H1 (cell line): ENCODE measurements at regions not wholly inside any gene's neighbourhood (a gene's known extent, or its start where the extent isn't known, plus 50 kb on each side); places are given as distances from the start of the nearest gene placed in this dataset.

Experiments used
- BRCA1 ChIP-seq: IDR thresholded peaks from 2 replicates; pipeline ENCODE4 v1.6.1; 2012; ENCODE audit warnings: low read depth, low read length, improper control_type of control experiment
- EP300 ChIP-seq, 2 experiments: IDR thresholded peaks; 1 replicate in 1 of 2; 2 replicates in 1 of 2; pipeline ENCODE4 v1.6.1; 2011 to 2012; ENCODE audit warnings: low read depth in 2 of 2, low read length in 2 of 2, mild to moderate bottlenecking in 2 of 2, borderline replicate concordance in 1 of 2, inconsistent platforms in 1 of 2, moderate library complexity in 1 of 2
- SIN3A ChIP-seq, 2 experiments: IDR thresholded peaks in 1 of 2; conservative IDR thresholded peaks in 1 of 2; 2 replicates each; pipeline ENCODE4 v1.6.1; 2011 to 2012; ENCODE audit warnings: low read length in 2 of 2, improper control_type of control experiment in 1 of 2, low read depth in 1 of 2, mild to moderate bottlenecking in 1 of 2
- ZNF274 ChIP-seq: IDR thresholded peaks from 2 replicates; pipeline ENCODE4 v1.7.0; 2012; ENCODE audit warnings: low read length, borderline replicate concordance; ENCODE audit errors: extremely low read depth
- TF ChIP-seq, protein P1 (sequence below), 3 experiments: IDR thresholded peaks; 1 replicate in 2 of 3; 2 replicates in 1 of 3; pipeline versions ENCODE4 v1.5.1 to v1.6.1; 2011; ENCODE audit warnings: low read length in 3 of 3, mild to moderate bottlenecking in 3 of 3, inconsistent platforms in 2 of 3, low read depth in 1 of 3, moderate library complexity in 1 of 3; ENCODE audit not compliant: insufficient read depth in 1 of 3; ENCODE audit errors: control extremely low read depth in 1 of 3

DNA sequence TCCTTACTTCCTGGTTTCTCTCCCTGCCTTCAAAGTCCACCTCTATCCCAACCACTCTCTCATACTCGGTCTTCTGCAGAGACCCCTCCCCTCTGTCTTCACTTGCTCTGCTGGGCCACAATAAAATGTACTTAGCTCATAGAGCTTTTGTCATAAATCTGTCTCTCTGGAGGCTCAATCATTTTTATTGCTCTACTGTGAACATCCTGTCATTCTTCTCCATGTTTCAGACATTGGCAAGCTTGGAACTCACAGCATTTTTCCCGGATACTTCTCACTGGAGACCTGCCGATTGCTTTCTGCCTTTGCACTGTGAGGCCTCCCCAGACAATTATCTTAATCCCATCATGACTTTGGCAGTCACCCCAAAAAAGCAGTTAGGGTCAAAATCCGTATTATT is 192.3 kb upstream of the ZMIZ1 start:
- TF ChIP-seq EP300 (IDR thresholded peaks at IDR 0.05; ENCODE audit: borderline replicate concordance in 1 of 2, low read depth in 2 of 2, low read length in 2 of 2) = no peak
- TF ChIP-seq, protein P1, sequence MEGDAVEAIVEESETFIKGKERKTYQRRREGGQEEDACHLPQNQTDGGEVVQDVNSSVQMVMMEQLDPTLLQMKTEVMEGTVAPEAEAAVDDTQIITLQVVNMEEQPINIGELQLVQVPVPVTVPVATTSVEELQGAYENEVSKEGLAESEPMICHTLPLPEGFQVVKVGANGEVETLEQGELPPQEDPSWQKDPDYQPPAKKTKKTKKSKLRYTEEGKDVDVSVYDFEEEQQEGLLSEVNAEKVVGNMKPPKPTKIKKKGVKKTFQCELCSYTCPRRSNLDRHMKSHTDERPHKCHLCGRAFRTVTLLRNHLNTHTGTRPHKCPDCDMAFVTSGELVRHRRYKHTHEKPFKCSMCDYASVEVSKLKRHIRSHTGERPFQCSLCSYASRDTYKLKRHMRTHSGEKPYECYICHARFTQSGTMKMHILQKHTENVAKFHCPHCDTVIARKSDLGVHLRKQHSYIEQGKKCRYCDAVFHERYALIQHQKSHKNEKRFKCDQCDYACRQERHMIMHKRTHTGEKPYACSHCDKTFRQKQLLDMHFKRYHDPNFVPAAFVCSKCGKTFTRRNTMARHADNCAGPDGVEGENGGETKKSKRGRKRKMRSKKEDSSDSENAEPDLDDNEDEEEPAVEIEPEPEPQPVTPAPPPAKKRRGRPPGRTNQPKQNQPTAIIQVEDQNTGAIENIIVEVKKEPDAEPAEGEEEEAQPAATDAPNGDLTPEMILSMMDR (IDR thresholded peaks at IDR 0.05; ENCODE audit: control extremely low read depth in 1 of 3, insufficient read depth in 1 of 3, low read depth in 1 of 3, low read length in 3 of 3) = no peak
- no peak for TF ChIP-seq SIN3A (conservative IDR thresholded peaks at IDR 0.05 in 1 of 2, IDR thresholded peaks at IDR 0.05 in 1 of 2; ENCODE audit: low read depth in 1 of 2, low read length in 2 of 2)
- no peak for TF ChIP-seq ZNF274
- TF ChIP-seq BRCA1 = no peak
